Activated CD8-positive, alpha-beta T cell treated with anti-CD3 and anti-CD28 coated beads for 36 hours (primary cell): ENCODE measurements at regions not wholly inside any gene's neighbourhood (a gene's known extent, or its start where the extent isn't known, plus 50 kb on each side); places are given as distances from the start of the nearest gene placed in this dataset.

Experiments used
- ATAC-seq: fragments of 200-7000 bp; cut with Tn5 transposase; one replicate; pipeline ENCODE4 v1.10.0; 2021; ENCODE audit warnings: mild to moderate bottlenecking, moderate library complexity
- CTCF ChIA-PET: fragments of 350-600 bp; sonication (Branson Sonifier 250); formaldehyde crosslinking; loops from one replicate; lab custom pipeline; 2021; ENCODE audit warnings: antibody characterized with exemption; lab: Charles Lee
- POLR2A ChIA-PET: fragments of 350-600 bp; sonication (Branson Sonifier 250); formaldehyde crosslinking; loops from one replicate; lab custom pipeline; 2021; ENCODE audit warnings: antibody characterized with exemption; lab: Charles Lee
- DNase-seq: peaks from one replicate; pipeline ENCODE4 v3.0.0-alpha.2; 2020
- H3K27ac Mint-ChIP-seq: one replicate; pipeline ENCODE4 v1.8.0; 2021; ENCODE audit warnings: mild to moderate bottlenecking, mixed read lengths
- H3K27me3 Mint-ChIP-seq: one replicate; pipeline ENCODE4 v1.8.0; 2021; ENCODE audit warnings: mixed read lengths
- H3K36me3 Mint-ChIP-seq: one replicate; pipeline ENCODE4 v1.8.0; 2021; ENCODE audit warnings: low read depth, mixed read lengths
- H3K4me1 Mint-ChIP-seq: one replicate; pipeline ENCODE4 v1.8.0; 2021; ENCODE audit warnings: low read depth, mixed read lengths
- H3K4me3 Mint-ChIP-seq: one replicate; pipeline ENCODE4 v1.8.0; 2021; ENCODE audit warnings: mild to moderate bottlenecking, moderate library complexity, mixed read lengths
- H3K9me3 Mint-ChIP-seq: one replicate; pipeline ENCODE4 v1.8.0; 2021; ENCODE audit warnings: mixed read lengths
- CTCF ChIP-seq: fragments of 200-600 bp; IDR thresholded peaks from one replicate; pipeline ENCODE4 v1.8.0; 2022; ENCODE audit warnings: antibody characterized with exemption, mild to moderate bottlenecking
- intact Hi-C: fragments of 100-400 bp; cut with micrococcal nuclease; formaldehyde crosslinking; loops from one replicate; pipeline ENCODE4 v1.10.0; 2022

- Mint-ChIP-seq H3K36me3 (no peaks in the 10 kb centered on the region), H3K27ac (no peak overlapping the region)
Observed at GRCh38 chr1:70656361-70656760, 245.3 kb downstream of the CTH start.

GRCh38 chr1:70659891-70660290, 248.8 kb downstream of the CTH start:
- Mint-ChIP-seq H3K9me3 (no peaks in the 10 kb centered on the region), H3K4me3 (no peak overlapping the region), H3K4me1 (no peaks in the 10 kb centered on the region), H3K27me3 (no peaks in the 10 kb centered on the region), H3K36me3 (no peaks in the 10 kb centered on the region), H3K27ac (no peak overlapping the region)
- no peak for DNase-seq
- POLR2A ChIA-PET: no interaction called here
- intact Hi-C loops: no loop called here
- no peak for TF ChIP-seq CTCF
- ATAC-seq: no peak
- CTCF ChIA-PET: no interaction called here

More at GRCh38 chr1:70656361-70656760, 245.3 kb downstream of the CTH start:
- CTCF ChIA-PET: no interaction called here
- no peak overlapping the region for H3K4me3 Mint-ChIP-seq
- no peak for ATAC-seq
- intact Hi-C loops: no loop called here
- POLR2A ChIA-PET: no interaction called here
- DNase-seq: no peak
- H3K4me1 Mint-ChIP-seq: no peaks in the 10 kb centered on the region
- no peak for TF ChIP-seq CTCF
- no peaks in the 10 kb centered on the region for H3K27me3 Mint-ChIP-seq
- H3K9me3 Mint-ChIP-seq: no peaks in the 10 kb centered on the region

- intact Hi-C loops: no loop called here
Observed at GRCh38 chr1:70666381-70667140, 255.5 kb downstream of the CTH start.

GRCh38 chr1:70667494-70668170, 256.6 kb downstream of the CTH start:
- Mint-ChIP-seq H3K4me1 (no peaks in the 10 kb centered on the region), H3K36me3 (no peaks in the 10 kb centered on the region)

More at GRCh38 chr1:70666381-70667140, 255.5 kb downstream of the CTH start:
- ChIA-PET CTCF (no interaction called here), POLR2A (no interaction called here)
- Mint-ChIP-seq H3K36me3 (no peaks in the 10 kb centered on the region), H3K9me3 (no peaks in the 10 kb centered on the region), H3K27me3 (no peaks in the 10 kb centered on the region), H3K27ac (no peak overlapping the region), H3K4me3 (no peak overlapping the region), H3K4me1 (no peaks in the 10 kb centered on the region)
- TF ChIP-seq CTCF: no peak
- ATAC-seq (no peak), DNase-seq (no peak)

More at GRCh38 chr1:70667494-70668170, 256.6 kb downstream of the CTH start:
- no peak overlapping the region for H3K4me3 Mint-ChIP-seq
- CTCF ChIA-PET: no interaction called here
- intact Hi-C loops: no loop called here
- no peaks in the 10 kb centered on the region for H3K9me3 Mint-ChIP-seq
- POLR2A ChIA-PET: no interaction called here
- ATAC-seq: no peak
- no peak overlapping the region for H3K27ac Mint-ChIP-seq
- H3K27me3 Mint-ChIP-seq: no peaks in the 10 kb centered on the region
- TF ChIP-seq CTCF: no peak
- no peak for DNase-seq
